ENCODE measurements at regions not wholly inside any gene's neighbourhood (a gene's known extent, or its start where the extent isn't known, plus 50 kb on each side); places are given as distances from the start of the nearest gene placed in this dataset.
"Not testable (repeated sequence)": the region's sequence is repeated elsewhere in the genome, so short reads cannot be mapped to it uniquely, and the experiment has no call there.

- CTCF ChIA-PET: no interaction called here
- Histone ChIP-seq H3K9me3 (ENCODE audit: control insufficient read depth, insufficient read depth, low read depth, low read length) (no peaks in the 10 kb centered on the region), H3K27me3 (ENCODE audit: control insufficient read depth, insufficient read depth, low read length) (no peaks in the 10 kb centered on the region), H3K27ac (ENCODE audit: low read length) (no peak overlapping the region), H3K4me3 (ENCODE audit: low read depth in 2 of 2, low read length in 2 of 2) (no peak overlapping the region), H3K36me3 (ENCODE audit: control insufficient read depth, insufficient read depth, low read length) (no peaks in the 10 kb centered on the region), H3K4me1 (ENCODE audit: control insufficient read depth, insufficient read depth, low read length) (no peaks in the 10 kb centered on the region)
- no peak for ATAC-seq
- intact Hi-C loops (cut with micrococcal nuclease; ENCODE audit: unreplicated experiment) (no loop called here), in situ Hi-C loops (cut with HindIII; ENCODE audit: low pct_unique_long_range_greater_than_20kb, low sequenced_read_pairs) (no loop called here)
- POLR2A ChIA-PET: no interaction called here
- no peak for DNase-seq (ENCODE audit: low read depth, low spot score)
- BruUV-seq (replicated peaks): no TSS peak
- TF ChIP-seq TCF7L2 (IDR thresholded peaks at IDR 0.05; ENCODE audit: low read depth, low read length) (no peak), SIN3A (IDR thresholded peaks at IDR 0.05; ENCODE audit: borderline replicate concordance, insufficient read depth, low read depth, low read length) (no peak), POLR2AphosphoS5 (IDR thresholded peaks at IDR 0.05; ENCODE audit: low read depth, low read length) (no peak), CTCF (IDR thresholded peaks at IDR 0.05) (no peak), REST (IDR thresholded peaks at IDR 0.05; ENCODE audit: insufficient read depth in 1 of 2, low read depth in 2 of 2, low read length in 1 of 2) (no peak)
These were observed 190.7 kb downstream of the C7orf25 start for GRCh38 chr7:42720991-42721796.

GRCh38 chr7:42720012-42720411 lies 191.9 kb downstream of the C7orf25 start:
- DNase-seq (ENCODE audit: low read depth, low spot score) (no peak), ATAC-seq (no peak)
- BruUV-seq (replicated peaks): no TSS peak
- POLR2A ChIA-PET: no interaction called here
- CTCF ChIA-PET: no interaction called here
- in situ Hi-C loops (cut with HindIII; ENCODE audit: low pct_unique_long_range_greater_than_20kb, low sequenced_read_pairs) (no loop called here), intact Hi-C loops (cut with micrococcal nuclease; ENCODE audit: unreplicated experiment) (no loop called here)
- Histone ChIP-seq H3K36me3 (ENCODE audit: control insufficient read depth, insufficient read depth, low read length) (no peaks in the 10 kb centered on the region), H3K27me3 (ENCODE audit: control insufficient read depth, insufficient read depth, low read length) (no peaks in the 10 kb centered on the region), H3K27ac (ENCODE audit: low read length) (no peak overlapping the region), H3K4me1 (ENCODE audit: control insufficient read depth, insufficient read depth, low read length) (no peaks in the 10 kb centered on the region), H3K9me3 (ENCODE audit: control insufficient read depth, insufficient read depth, low read depth, low read length) (no peaks in the 10 kb centered on the region), H3K4me3 (ENCODE audit: low read depth in 2 of 2, low read length in 2 of 2) (no peak overlapping the region)
- TF ChIP-seq CTCF (IDR thresholded peaks at IDR 0.05): no peak
- TF ChIP-seq SIN3A (IDR thresholded peaks at IDR 0.05; ENCODE audit: borderline replicate concordance, insufficient read depth, low read depth, low read length): no peak
- TF ChIP-seq REST (IDR thresholded peaks at IDR 0.05; ENCODE audit: insufficient read depth in 1 of 2, low read depth in 2 of 2, low read length in 1 of 2): no peak
- TF ChIP-seq TCF7L2 (IDR thresholded peaks at IDR 0.05; ENCODE audit: low read depth, low read length): no peak
- no peak for TF ChIP-seq POLR2AphosphoS5 (IDR thresholded peaks at IDR 0.05; ENCODE audit: low read depth, low read length)

GRCh38 chr7:42718466-42718865 lies 193.4 kb downstream of the C7orf25 start:
- H3K36me3 ChIP-seq (ENCODE audit: control insufficient read depth, insufficient read depth, low read length); H3K4me1 ChIP-seq (ENCODE audit: control insufficient read depth, insufficient read depth, low read length); CTCF ChIA-PET; ATAC-seq; POLR2A ChIA-PET; H3K9me3 ChIP-seq (ENCODE audit: control insufficient read depth, insufficient read depth, low read depth, low read length); intact Hi-C loops (cut with micrococcal nuclease; ENCODE audit: unreplicated experiment); H3K27me3 ChIP-seq (ENCODE audit: control insufficient read depth, insufficient read depth, low read length); H3K4me3 ChIP-seq (ENCODE audit: low read depth in 2 of 2, low read length in 2 of 2); DNase-seq (ENCODE audit: low read depth, low spot score); in situ Hi-C loops (cut with HindIII; ENCODE audit: low pct_unique_long_range_greater_than_20kb, low sequenced_read_pairs); H3K27ac ChIP-seq (ENCODE audit: low read length); BruUV-seq (replicated peaks): not testable (repeated sequence)
